Liver (tissue), 8 donors: ENCODE measurements at regions not wholly inside any gene's neighbourhood (a gene's known extent, or its start where the extent isn't known, plus 50 kb on each side); places are given as distances from the start of the nearest gene placed in this dataset.

Experiments
- DNase-seq: peaks from one replicate; pipeline ENCODE4 v3.0.0-alpha.2; 2017; ENCODE audit warnings: low spot score
- H3K27ac ChIP-seq, 2 donors: one replicate each; pipeline ENCODE4 v1.7.0; 2013; ENCODE audit warnings: inconsistent platforms in 2 of 2, low read length in 2 of 2, control low read depth in 1 of 2, low read depth in 1 of 2, mild to moderate bottlenecking in 1 of 2
- H3K27me3 ChIP-seq, 4 donors: one replicate each; pipeline versions ENCODE4 v1.6.1 to v1.7.0; 2013; ENCODE audit warnings: low read length in 3 of 4, inconsistent platforms in 1 of 4, mild to moderate bottlenecking in 1 of 4, moderate library complexity in 1 of 4; ENCODE audit not compliant: control insufficient read depth in 4 of 4, insufficient read depth in 4 of 4
- H3K36me3 ChIP-seq, 4 donors: one replicate each; pipeline versions ENCODE4 v1.6.1 to v1.7.0; 2013; ENCODE audit warnings: low read length in 3 of 4, mild to moderate bottlenecking in 3 of 4, low read depth in 1 of 4, moderate library complexity in 1 of 4; ENCODE audit not compliant: control insufficient read depth in 4 of 4, insufficient read depth in 3 of 4
- H3K4me1 ChIP-seq, 4 donors: one replicate each; pipeline versions ENCODE4 v1.6.1 to v1.7.0; 2013; ENCODE audit warnings: low read length in 3 of 4, mild to moderate bottlenecking in 3 of 4, moderate library complexity in 1 of 4; ENCODE audit not compliant: control insufficient read depth in 4 of 4, insufficient read depth in 4 of 4
- H3K4me3 ChIP-seq, 3 donors: one replicate each; pipeline versions ENCODE4 v1.6.1 to v1.7.0; 2013; ENCODE audit warnings: low read length in 3 of 3, control low read depth in 1 of 3, low read depth in 1 of 3, mild to moderate bottlenecking in 1 of 3
- H3K9ac ChIP-seq, 2 donors: one replicate each; pipeline ENCODE4 v1.7.0; 2013; ENCODE audit warnings: low read length in 2 of 2, mild to moderate bottlenecking in 2 of 2, moderate library complexity in 2 of 2, control low read depth in 1 of 2, low read depth in 1 of 2
- H3K9me3 ChIP-seq, 4 donors: one replicate each; pipeline versions ENCODE4 v1.6.1 to v1.7.0; 2013; ENCODE audit warnings: low read length in 3 of 4; ENCODE audit not compliant: control insufficient read depth in 4 of 4
- EGR1 ChIP-seq, 2 donors: IDR thresholded peaks; 2 replicates each; pipeline ENCODE4 v1.6.1; 2016 to 2018; ENCODE audit warnings: antibody characterized with exemption in 2 of 2, low read depth in 2 of 2
- FOXA1 ChIP-seq: IDR thresholded peaks from 2 replicates; pipeline ENCODE4 v1.6.1; 2016; ENCODE audit warnings: antibody characterized with exemption
- FOXA2 ChIP-seq: IDR thresholded peaks from 2 replicates; pipeline ENCODE4 v1.6.1; 2016; ENCODE audit warnings: antibody characterized with exemption
- GABPA ChIP-seq, 2 donors: IDR thresholded peaks in 1 of 2; conservative IDR thresholded peaks in 1 of 2; 2 replicates each; pipeline ENCODE4 v1.6.1; 2016; ENCODE audit warnings: antibody characterized with exemption in 2 of 2, mild to moderate bottlenecking in 1 of 2, moderate library complexity in 1 of 2
- HNF4A ChIP-seq, 2 donors: conservative IDR thresholded peaks; 2 replicates each; pipeline ENCODE4 v1.6.1; 2016; ENCODE audit warnings: antibody characterized with exemption in 2 of 2, mild to moderate bottlenecking in 2 of 2
- HNF4G ChIP-seq: IDR thresholded peaks from 2 replicates; pipeline ENCODE4 v1.6.1; 2016; ENCODE audit warnings: antibody characterized with exemption
- JUND ChIP-seq, 2 donors: IDR thresholded peaks; 2 replicates each; pipeline ENCODE4 v1.6.1; 2016; ENCODE audit warnings: antibody characterized with exemption in 2 of 2
- NR2F2 ChIP-seq: IDR thresholded peaks from 2 replicates; pipeline ENCODE4 v1.6.1; 2016; ENCODE audit warnings: antibody characterized with exemption
- RAD21 ChIP-seq, 2 donors: IDR thresholded peaks; 2 replicates each; pipeline ENCODE4 v1.6.1; 2016; ENCODE audit warnings: antibody characterized with exemption in 2 of 2, mild to moderate bottlenecking in 2 of 2
- RXRA ChIP-seq, 2 donors: IDR thresholded peaks; 2 replicates each; pipeline ENCODE4 v1.6.1; 2017 to 2018; ENCODE audit warnings: antibody characterized with exemption in 2 of 2, mild to moderate bottlenecking in 1 of 2
- SP1 ChIP-seq: IDR thresholded peaks from 2 replicates; pipeline ENCODE4 v1.6.1; 2018; ENCODE audit warnings: antibody characterized with exemption, mild to moderate bottlenecking
- TAF1 ChIP-seq: conservative IDR thresholded peaks from 2 replicates; pipeline ENCODE4 v1.6.1; 2016; ENCODE audit warnings: antibody characterized with exemption, mild to moderate bottlenecking
- YY1 ChIP-seq: IDR thresholded peaks from 2 replicates; pipeline ENCODE4 v1.6.1; 2016; ENCODE audit warnings: antibody characterized with exemption, mild to moderate bottlenecking
- WGBS: extraction: QIAGEN DNeasy Blood & Tissue Kit; methylation state at CpG from one replicate; pipeline ENCODE4 v1.1.7; 2013; 5-methylcytosine and 5-hydroxymethylcytosine counted together
- TF ChIP-seq, protein P1 (sequence below): IDR thresholded peaks from 2 replicates; pipeline ENCODE4 v1.6.1; 2016; ENCODE audit warnings: antibody characterized with exemption, mild to moderate bottlenecking
- TF ChIP-seq, protein P2 (sequence below): IDR thresholded peaks from 2 replicates; pipeline ENCODE4 v1.6.1; 2016; ENCODE audit warnings: antibody characterized with exemption
- TF ChIP-seq, protein P3 (sequence below): IDR thresholded peaks from 2 replicates; pipeline ENCODE4 v1.6.1; 2016; ENCODE audit warnings: antibody characterized with exemption
- TF ChIP-seq, protein P4 (sequence below): fragments of 150-350 bp; IDR thresholded peaks from 2 replicates; pipeline ENCODE4 v1.5.1; 2017; ENCODE audit warnings: improper control_type of control experiment, low read depth, low read length; ENCODE audit not compliant: missing input control
- TF ChIP-seq, protein P5 (sequence below): IDR thresholded peaks from 2 replicates; pipeline ENCODE4 v1.6.1; 2016; ENCODE audit warnings: antibody characterized with exemption
- donor health status: healthy.
- donor health status: healthy.
- donor health status: healthy.
- donor health status: healthy.
- donor health status: healthy.

DNA sequence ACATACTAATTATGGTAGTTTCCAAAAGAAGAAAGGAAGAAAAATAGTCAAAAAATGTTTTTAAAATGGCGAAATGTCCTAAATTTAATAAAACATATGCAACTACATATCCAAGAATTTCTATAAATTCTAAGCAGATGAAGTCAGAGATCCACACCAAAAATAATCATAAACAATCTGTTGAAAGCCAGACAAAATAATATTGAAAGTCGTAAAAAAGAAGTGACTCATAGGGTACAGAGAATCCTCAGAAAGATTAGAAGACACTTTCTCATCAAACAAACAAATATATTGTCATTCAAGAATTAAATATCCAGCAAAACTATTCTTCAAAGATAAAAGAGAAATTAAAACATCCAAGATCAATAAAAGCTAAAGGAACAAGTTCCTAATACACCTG is 281.4 kb upstream of the ZNF804A start:
- Histone ChIP-seq H3K27ac (no peak overlapping the region), H3K9ac (no peak overlapping the region), H3K9me3 (no peaks in the 10 kb centered on the region), H3K27me3 (no peaks in the 10 kb centered on the region), H3K4me1 (no peaks in the 10 kb centered on the region), H3K36me3 (no peaks in the 10 kb centered on the region), H3K4me3 (no peak overlapping the region)
- DNase-seq = no peak
- no peak for TF ChIP-seq JUND (IDR thresholded peaks at IDR 0.05)
- TF ChIP-seq RXRA (IDR thresholded peaks at IDR 0.05) = no peak
- TF ChIP-seq EGR1 (IDR thresholded peaks at IDR 0.05; ENCODE audit: low read depth in 2 of 2) = no peak
- TF ChIP-seq FOXA2 = no peak
- TF ChIP-seq, protein P1, sequence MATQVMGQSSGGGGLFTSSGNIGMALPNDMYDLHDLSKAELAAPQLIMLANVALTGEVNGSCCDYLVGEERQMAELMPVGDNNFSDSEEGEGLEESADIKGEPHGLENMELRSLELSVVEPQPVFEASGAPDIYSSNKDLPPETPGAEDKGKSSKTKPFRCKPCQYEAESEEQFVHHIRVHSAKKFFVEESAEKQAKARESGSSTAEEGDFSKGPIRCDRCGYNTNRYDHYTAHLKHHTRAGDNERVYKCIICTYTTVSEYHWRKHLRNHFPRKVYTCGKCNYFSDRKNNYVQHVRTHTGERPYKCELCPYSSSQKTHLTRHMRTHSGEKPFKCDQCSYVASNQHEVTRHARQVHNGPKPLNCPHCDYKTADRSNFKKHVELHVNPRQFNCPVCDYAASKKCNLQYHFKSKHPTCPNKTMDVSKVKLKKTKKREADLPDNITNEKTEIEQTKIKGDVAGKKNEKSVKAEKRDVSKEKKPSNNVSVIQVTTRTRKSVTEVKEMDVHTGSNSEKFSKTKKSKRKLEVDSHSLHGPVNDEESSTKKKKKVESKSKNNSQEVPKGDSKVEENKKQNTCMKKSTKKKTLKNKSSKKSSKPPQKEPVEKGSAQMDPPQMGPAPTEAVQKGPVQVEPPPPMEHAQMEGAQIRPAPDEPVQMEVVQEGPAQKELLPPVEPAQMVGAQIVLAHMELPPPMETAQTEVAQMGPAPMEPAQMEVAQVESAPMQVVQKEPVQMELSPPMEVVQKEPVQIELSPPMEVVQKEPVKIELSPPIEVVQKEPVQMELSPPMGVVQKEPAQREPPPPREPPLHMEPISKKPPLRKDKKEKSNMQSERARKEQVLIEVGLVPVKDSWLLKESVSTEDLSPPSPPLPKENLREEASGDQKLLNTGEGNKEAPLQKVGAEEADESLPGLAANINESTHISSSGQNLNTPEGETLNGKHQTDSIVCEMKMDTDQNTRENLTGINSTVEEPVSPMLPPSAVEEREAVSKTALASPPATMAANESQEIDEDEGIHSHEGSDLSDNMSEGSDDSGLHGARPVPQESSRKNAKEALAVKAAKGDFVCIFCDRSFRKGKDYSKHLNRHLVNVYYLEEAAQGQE = no peak
- TF ChIP-seq NR2F2 = no peak
- no peak for TF ChIP-seq RAD21 (IDR thresholded peaks at IDR 0.05)
- TF ChIP-seq, protein P2, sequence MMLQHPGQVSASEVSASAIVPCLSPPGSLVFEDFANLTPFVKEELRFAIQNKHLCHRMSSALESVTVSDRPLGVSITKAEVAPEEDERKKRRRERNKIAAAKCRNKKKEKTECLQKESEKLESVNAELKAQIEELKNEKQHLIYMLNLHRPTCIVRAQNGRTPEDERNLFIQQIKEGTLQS = no peak
- no peak for TF ChIP-seq GABPA (IDR thresholded peaks at IDR 0.05 in 1 of 2, conservative IDR thresholded peaks at IDR 0.05 in 1 of 2)
- TF ChIP-seq, protein P3, sequence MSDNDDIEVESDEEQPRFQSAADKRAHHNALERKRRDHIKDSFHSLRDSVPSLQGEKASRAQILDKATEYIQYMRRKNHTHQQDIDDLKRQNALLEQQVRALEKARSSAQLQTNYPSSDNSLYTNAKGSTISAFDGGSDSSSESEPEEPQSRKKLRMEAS = no peak
- no peak for TF ChIP-seq YY1
- TF ChIP-seq TAF1 = no peak
- no peak for TF ChIP-seq SP1
- TF ChIP-seq, protein P4, sequence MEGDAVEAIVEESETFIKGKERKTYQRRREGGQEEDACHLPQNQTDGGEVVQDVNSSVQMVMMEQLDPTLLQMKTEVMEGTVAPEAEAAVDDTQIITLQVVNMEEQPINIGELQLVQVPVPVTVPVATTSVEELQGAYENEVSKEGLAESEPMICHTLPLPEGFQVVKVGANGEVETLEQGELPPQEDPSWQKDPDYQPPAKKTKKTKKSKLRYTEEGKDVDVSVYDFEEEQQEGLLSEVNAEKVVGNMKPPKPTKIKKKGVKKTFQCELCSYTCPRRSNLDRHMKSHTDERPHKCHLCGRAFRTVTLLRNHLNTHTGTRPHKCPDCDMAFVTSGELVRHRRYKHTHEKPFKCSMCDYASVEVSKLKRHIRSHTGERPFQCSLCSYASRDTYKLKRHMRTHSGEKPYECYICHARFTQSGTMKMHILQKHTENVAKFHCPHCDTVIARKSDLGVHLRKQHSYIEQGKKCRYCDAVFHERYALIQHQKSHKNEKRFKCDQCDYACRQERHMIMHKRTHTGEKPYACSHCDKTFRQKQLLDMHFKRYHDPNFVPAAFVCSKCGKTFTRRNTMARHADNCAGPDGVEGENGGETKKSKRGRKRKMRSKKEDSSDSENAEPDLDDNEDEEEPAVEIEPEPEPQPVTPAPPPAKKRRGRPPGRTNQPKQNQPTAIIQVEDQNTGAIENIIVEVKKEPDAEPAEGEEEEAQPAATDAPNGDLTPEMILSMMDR = no peak
- TF ChIP-seq, protein P5, sequence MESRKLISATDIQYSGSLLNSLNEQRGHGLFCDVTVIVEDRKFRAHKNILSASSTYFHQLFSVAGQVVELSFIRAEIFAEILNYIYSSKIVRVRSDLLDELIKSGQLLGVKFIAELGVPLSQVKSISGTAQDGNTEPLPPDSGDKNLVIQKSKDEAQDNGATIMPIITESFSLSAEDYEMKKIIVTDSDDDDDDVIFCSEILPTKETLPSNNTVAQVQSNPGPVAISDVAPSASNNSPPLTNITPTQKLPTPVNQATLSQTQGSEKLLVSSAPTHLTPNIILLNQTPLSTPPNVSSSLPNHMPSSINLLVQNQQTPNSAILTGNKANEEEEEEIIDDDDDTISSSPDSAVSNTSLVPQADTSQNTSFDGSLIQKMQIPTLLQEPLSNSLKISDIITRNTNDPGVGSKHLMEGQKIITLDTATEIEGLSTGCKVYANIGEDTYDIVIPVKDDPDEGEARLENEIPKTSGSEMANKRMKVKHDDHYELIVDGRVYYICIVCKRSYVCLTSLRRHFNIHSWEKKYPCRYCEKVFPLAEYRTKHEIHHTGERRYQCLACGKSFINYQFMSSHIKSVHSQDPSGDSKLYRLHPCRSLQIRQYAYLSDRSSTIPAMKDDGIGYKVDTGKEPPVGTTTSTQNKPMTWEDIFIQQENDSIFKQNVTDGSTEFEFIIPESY = no peak
- no peak for TF ChIP-seq HNF4G
- no peak for TF ChIP-seq HNF4A (conservative IDR thresholded peaks at IDR 0.05)
- TF ChIP-seq FOXA1 = no peak
- 79% methylated on average over 2 of the region's 2 CpGs for WGBS

DNA sequence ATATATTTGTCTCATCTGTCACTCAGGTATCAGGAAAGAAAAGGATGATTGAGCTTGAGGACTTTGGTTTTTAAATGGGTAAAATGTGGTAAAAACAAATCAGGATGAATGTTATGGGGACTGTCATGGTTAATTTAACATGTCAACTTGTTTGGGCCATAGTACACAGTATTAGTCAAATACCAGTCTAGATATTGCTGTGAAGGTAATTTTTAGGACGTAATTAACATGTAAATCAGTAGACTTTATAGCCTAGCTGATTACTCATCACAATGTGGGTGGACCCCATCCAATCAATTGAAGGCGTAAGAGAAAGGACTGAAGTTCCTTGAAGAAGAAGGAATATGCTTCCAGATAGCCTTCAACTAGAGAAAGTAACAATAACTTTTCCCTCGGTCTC is 275.7 kb upstream of the ZNF804A start:
- WGBS = 82% methylated on average over 3 of the region's 3 CpGs
- no peak for TF ChIP-seq FOXA1
- TF ChIP-seq, protein P3 = no peak
- TF ChIP-seq RXRA (IDR thresholded peaks at IDR 0.05) = no peak
- TF ChIP-seq, protein P2 = no peak
- TF ChIP-seq GABPA (IDR thresholded peaks at IDR 0.05 in 1 of 2, conservative IDR thresholded peaks at IDR 0.05 in 1 of 2) = no peak
- no peak for TF ChIP-seq NR2F2
- no peak for TF ChIP-seq HNF4G
- no peak for TF ChIP-seq FOXA2
- no peak for TF ChIP-seq HNF4A (conservative IDR thresholded peaks at IDR 0.05)
- TF ChIP-seq YY1 = no peak
- TF ChIP-seq, protein P1 = no peak

More for the DNA sequence above, 275.7 kb upstream of the ZNF804A start:
- Histone ChIP-seq H3K36me3 (no peaks in the 10 kb centered on the region), H3K4me1 (no peaks in the 10 kb centered on the region), H3K9me3 (no peaks in the 10 kb centered on the region), H3K27me3 (no peaks in the 10 kb centered on the region), H3K27ac (no peak overlapping the region), H3K4me3 (no peak overlapping the region), H3K9ac (no peak overlapping the region)
- no peak for DNase-seq
